ENCODE measurements at regions not wholly inside any gene's neighbourhood (a gene's known extent, or its start where the extent isn't known, plus 50 kb on each side); places are given as distances from the start of the nearest gene placed in this dataset.

GRCh38 chr14:38001501-38001900 is 206.2 kb upstream of the SSTR1 start:
- TF ChIP-seq CTCF (IDR thresholded peaks at IDR 0.05 in 4 of 5, conservative IDR thresholded peaks at IDR 0.05 in 1 of 5) (no peak), POLR2A (IDR thresholded peaks at IDR 0.05) (no peak)
